Upper lobe of left lung (tissue), 4 donors: ENCODE measurements at regions not wholly inside any gene's neighbourhood (a gene's known extent, or its start where the extent isn't known, plus 50 kb on each side); places are given as distances from the start of the nearest gene placed in this dataset.

Source experiments
- POLR2A ChIP-seq, 4 donors: fragments of 450-650 bp; IDR thresholded peaks; one replicate each; pipeline ENCODE4 v1.5.1; 2016 to 2017; ENCODE audit warnings: antibody characterized with exemption in 4 of 4, mild to moderate bottlenecking in 2 of 4
- TF ChIP-seq, protein P1 (sequence below), 6 experiments: fragments of 450-650 bp in 4 of 6; fragments of 200-600 bp in 2 of 6; sonication (generic) in 2 of 6; IDR thresholded peaks; one replicate each; pipeline ENCODE4 v1.5.1; 2016 to 2019; ENCODE audit warnings: antibody characterized with exemption in 6 of 6

DNA sequence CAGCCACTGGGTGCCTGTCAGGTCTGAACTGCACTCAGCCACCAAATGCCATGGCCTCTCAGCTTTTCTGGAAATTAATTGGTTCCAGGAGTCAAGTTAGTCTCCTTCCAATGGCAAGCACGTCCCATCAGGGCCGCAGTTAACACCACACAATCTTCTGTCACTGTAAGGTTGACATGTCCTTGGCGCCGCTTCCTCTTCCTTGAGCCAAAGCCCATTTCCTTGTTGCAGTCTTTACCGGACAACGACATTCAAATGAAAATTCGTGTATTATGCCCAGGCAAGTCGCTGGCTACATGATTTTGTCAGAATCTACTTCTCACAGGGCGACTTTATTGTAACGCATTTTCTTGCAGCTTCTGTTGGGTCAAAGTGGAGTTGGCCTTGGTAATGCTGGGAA lies 430.6 kb upstream of the KAZN start:
- no peak for TF ChIP-seq POLR2A (IDR thresholded peaks at IDR 0.05)
- TF ChIP-seq, protein P1, sequence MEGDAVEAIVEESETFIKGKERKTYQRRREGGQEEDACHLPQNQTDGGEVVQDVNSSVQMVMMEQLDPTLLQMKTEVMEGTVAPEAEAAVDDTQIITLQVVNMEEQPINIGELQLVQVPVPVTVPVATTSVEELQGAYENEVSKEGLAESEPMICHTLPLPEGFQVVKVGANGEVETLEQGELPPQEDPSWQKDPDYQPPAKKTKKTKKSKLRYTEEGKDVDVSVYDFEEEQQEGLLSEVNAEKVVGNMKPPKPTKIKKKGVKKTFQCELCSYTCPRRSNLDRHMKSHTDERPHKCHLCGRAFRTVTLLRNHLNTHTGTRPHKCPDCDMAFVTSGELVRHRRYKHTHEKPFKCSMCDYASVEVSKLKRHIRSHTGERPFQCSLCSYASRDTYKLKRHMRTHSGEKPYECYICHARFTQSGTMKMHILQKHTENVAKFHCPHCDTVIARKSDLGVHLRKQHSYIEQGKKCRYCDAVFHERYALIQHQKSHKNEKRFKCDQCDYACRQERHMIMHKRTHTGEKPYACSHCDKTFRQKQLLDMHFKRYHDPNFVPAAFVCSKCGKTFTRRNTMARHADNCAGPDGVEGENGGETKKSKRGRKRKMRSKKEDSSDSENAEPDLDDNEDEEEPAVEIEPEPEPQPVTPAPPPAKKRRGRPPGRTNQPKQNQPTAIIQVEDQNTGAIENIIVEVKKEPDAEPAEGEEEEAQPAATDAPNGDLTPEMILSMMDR (IDR thresholded peaks at IDR 0.05), result no peak
